Vagina (tissue), 2 donors: ENCODE measurements at regions not wholly inside any gene's neighbourhood (a gene's known extent, or its start where the extent isn't known, plus 50 kb on each side); places are given as distances from the start of the nearest gene placed in this dataset.

Experiments used
- DNase-seq, 2 donors: peaks; one replicate each; pipeline ENCODE4 v3.0.0-alpha.2; 2017; ENCODE audit errors: extremely low spot score in 2 of 2
- H3K27ac ChIP-seq: fragments of 200-600 bp; sonication (generic); one replicate; pipeline ENCODE4 v1.5.1; 2019
- H3K27me3 ChIP-seq: fragments of 200-600 bp; sonication (generic); one replicate; pipeline ENCODE4 v1.5.1; 2019
- H3K36me3 ChIP-seq, 2 donors: fragments of 200-600 bp; sonication (generic); one replicate each; pipeline ENCODE4 v1.5.1; 2017 to 2019
- H3K4me1 ChIP-seq: fragments of 200-600 bp; sonication (generic); one replicate; pipeline ENCODE4 v1.5.1; 2019
- H3K4me3 ChIP-seq, 2 donors: fragments of 200-600 bp; sonication (generic); 1 replicate in 1 of 2; 2 replicates in 1 of 2; pipeline ENCODE4 v1.5.1; 2016 to 2019
- H3K9me3 ChIP-seq: fragments of 200-600 bp; sonication (generic); one replicate; pipeline ENCODE4 v1.5.1; 2019
- CTCF ChIP-seq, 3 experiments: fragments of 450-650 bp in 2 of 3; fragments of 200-600 bp in 1 of 3; sonication (generic) in 1 of 3; IDR thresholded peaks; one replicate each; pipeline ENCODE4 v1.5.1; 2017 to 2019; ENCODE audit warnings: antibody characterized with exemption in 3 of 3, mild to moderate bottlenecking in 2 of 3, moderate library complexity in 2 of 3
- POLR2A ChIP-seq, 2 donors: fragments of 450-650 bp; IDR thresholded peaks; one replicate each; pipeline ENCODE4 v1.6.1; 2017; ENCODE audit warnings: antibody characterized with exemption in 2 of 2, mild to moderate bottlenecking in 2 of 2, moderate library complexity in 2 of 2
- POLR2AphosphoS5 ChIP-seq, 2 donors: sonication (generic); formaldehyde crosslinking; IDR thresholded peaks; one replicate each; pipeline ENCODE4 v1.9.0; 2017; ENCODE audit warnings: antibody characterized with exemption in 2 of 2, mild to moderate bottlenecking in 2 of 2, low read depth in 1 of 2; ENCODE audit not compliant: insufficient read depth in 1 of 2
- intact Hi-C: fragments of 100-400 bp; cut with DNase I; formaldehyde crosslinking; loops from one replicate; pipeline ENCODE4 v1.15.1; 2023

DNA sequence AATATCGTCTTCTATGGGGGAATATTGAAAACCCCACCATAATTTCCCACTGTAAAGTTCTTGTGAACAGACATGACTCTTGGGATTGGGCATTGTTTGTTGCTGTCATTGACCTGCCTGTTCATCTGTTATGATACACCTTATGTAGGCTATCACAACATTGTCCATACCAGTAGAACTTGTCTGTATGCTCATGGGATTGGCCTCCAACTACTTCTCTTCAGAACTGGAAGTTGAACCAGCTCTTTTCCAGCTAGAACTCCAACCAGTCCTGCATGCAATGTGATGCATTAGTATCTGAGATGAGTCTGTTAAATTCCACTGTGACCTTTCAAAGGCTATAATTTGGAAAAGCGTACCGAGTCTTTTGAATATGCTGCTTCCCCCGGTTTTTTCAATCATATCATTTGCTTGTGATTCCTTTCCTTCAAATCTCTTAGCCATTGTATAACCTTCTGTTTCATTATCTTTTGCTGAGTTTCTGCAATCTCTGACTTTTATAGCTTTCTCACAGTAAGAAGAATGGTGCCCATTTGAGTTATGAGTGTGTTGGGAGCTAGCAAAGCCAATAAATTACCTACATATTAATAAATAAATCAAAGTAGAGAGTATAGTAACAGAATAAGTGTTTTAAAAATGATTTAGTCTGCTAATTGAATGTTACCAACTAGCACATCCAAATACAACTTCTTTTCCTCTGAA, 101.9 kb downstream of the PLK2 start:
- Histone ChIP-seq H3K36me3 (no peaks in the 10 kb centered on the region), H3K27me3 (no peaks in the 10 kb centered on the region), H3K27ac (no peak overlapping the region), H3K4me3 (no peak overlapping the region), H3K9me3 (no peaks in the 10 kb centered on the region), H3K4me1 (no peaks in the 10 kb centered on the region)
- DNase-seq = no peak
- TF ChIP-seq POLR2A (IDR thresholded peaks at IDR 0.05) (no peak), CTCF (IDR thresholded peaks at IDR 0.05) (no peak)
- intact Hi-C loops = no loop called here

GRCh38 chr5:58357121-58357520, 102.8 kb downstream of the PLK2 start:
- H3K9me3 ChIP-seq = no peaks in the 10 kb centered on the region
- H3K27ac ChIP-seq = no peak overlapping the region
- no peak overlapping the region for H3K4me3 ChIP-seq
- no peak for TF ChIP-seq CTCF (IDR thresholded peaks at IDR 0.05)
- TF ChIP-seq POLR2A (IDR thresholded peaks at IDR 0.05) = no peak
- TF ChIP-seq POLR2AphosphoS5 (IDR thresholded peaks at IDR 0.05; ENCODE audit: insufficient read depth in 1 of 2, low read depth in 1 of 2) = no peak
- intact Hi-C loops = no loop called here
- no peak for DNase-seq
- no peaks in the 10 kb centered on the region for H3K36me3 ChIP-seq
- no peaks in the 10 kb centered on the region for H3K27me3 ChIP-seq
- H3K4me1 ChIP-seq = no peaks in the 10 kb centered on the region

DNA sequence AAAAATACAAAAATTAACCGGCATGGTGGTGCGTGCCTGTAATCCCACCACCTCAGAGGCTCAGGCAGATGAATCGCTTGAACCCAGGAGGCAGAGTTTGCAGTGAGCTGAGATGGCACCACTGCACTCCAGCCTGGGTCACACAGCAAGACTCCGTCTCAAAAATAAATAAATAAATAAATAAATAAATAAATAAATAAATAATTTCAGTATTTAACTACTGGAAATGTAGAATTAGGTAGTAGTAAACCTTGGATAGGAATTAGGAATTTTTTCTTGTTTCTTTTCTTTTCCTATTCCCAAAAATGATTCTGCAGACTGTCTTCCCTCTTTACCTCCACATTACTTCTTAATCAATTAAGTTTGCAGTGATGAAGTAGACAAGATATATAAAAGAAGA, 103.2 kb downstream of the PLK2 start:
- DNase-seq = no peak
- intact Hi-C loops = no loop called here

GRCh38 chr5:58354827-58355226, 105.1 kb downstream of the PLK2 start:
- intact Hi-C loops = no loop called here
- DNase-seq = no peak
- Histone ChIP-seq H3K4me3 (no peak overlapping the region), H3K36me3 (no peaks in the 10 kb centered on the region), H3K9me3 (no peaks in the 10 kb centered on the region), H3K4me1 (no peaks in the 10 kb centered on the region), H3K27ac (no peak overlapping the region), H3K27me3 (no peaks in the 10 kb centered on the region)
- TF ChIP-seq POLR2A (IDR thresholded peaks at IDR 0.05) = no peak
- no peak for TF ChIP-seq POLR2AphosphoS5 (IDR thresholded peaks at IDR 0.05; ENCODE audit: insufficient read depth in 1 of 2, low read depth in 1 of 2)
- no peak for TF ChIP-seq CTCF (IDR thresholded peaks at IDR 0.05)

More for the DNA sequence above, 103.2 kb downstream of the PLK2 start:
- Histone ChIP-seq H3K4me3 (no peak overlapping the region), H3K27ac (no peak overlapping the region), H3K4me1 (no peaks in the 10 kb centered on the region), H3K36me3 (no peaks in the 10 kb centered on the region), H3K9me3 (no peaks in the 10 kb centered on the region), H3K27me3 (no peaks in the 10 kb centered on the region)
- TF ChIP-seq POLR2AphosphoS5 (IDR thresholded peaks at IDR 0.05; ENCODE audit: insufficient read depth in 1 of 2, low read depth in 1 of 2) (no peak), CTCF (IDR thresholded peaks at IDR 0.05) (no peak), POLR2A (IDR thresholded peaks at IDR 0.05) (no peak)

- intact Hi-C loops = no loop called here
- no peak overlapping the region for H3K27ac ChIP-seq
- no peak for DNase-seq
- H3K27me3 ChIP-seq = no peaks in the 10 kb centered on the region
- TF ChIP-seq POLR2AphosphoS5 (IDR thresholded peaks at IDR 0.05; ENCODE audit: insufficient read depth in 1 of 2, low read depth in 1 of 2) (no peak), POLR2A (IDR thresholded peaks at IDR 0.05) (no peak), CTCF (IDR thresholded peaks at IDR 0.05) (no peak)
- no peaks in the 10 kb centered on the region for H3K4me1 ChIP-seq
- no peak overlapping the region for H3K4me3 ChIP-seq
- no peaks in the 10 kb centered on the region for H3K36me3 ChIP-seq
- no peaks in the 10 kb centered on the region for H3K9me3 ChIP-seq
Observed at GRCh38 chr5:58353992-58354391, 105.9 kb downstream of the PLK2 start.
